Left ventricle myocardium inferior (tissue), 1 donor: ENCODE measurements at regions not wholly inside any gene's neighbourhood (a gene's known extent, or its start where the extent isn't known, plus 50 kb on each side); places are given as distances from the start of the nearest gene placed in this dataset.

Experiments
- DNase-seq: peaks from one replicate; pipeline ENCODE4 v3.0.0-alpha.2; 2020
- H3K27ac ChIP-seq: fragments of 200-600 bp; replicated peaks from 2 replicates; pipeline ENCODE4 v1.8.0; 2021
- H3K27me3 ChIP-seq: fragments of 200-600 bp; 2 replicates; pipeline ENCODE4 v1.8.0; 2021; ENCODE audit warnings: low read depth
- H3K36me3 ChIP-seq: fragments of 200-600 bp; 2 replicates; pipeline ENCODE4 v1.8.0; 2021
- H3K4me1 ChIP-seq: fragments of 200-600 bp; 2 replicates; pipeline ENCODE4 v1.8.0; 2021
- H3K4me3 ChIP-seq: fragments of 200-600 bp; 2 replicates; pipeline ENCODE4 v1.8.0; 2021; ENCODE audit warnings: mild to moderate bottlenecking, moderate library complexity
- H3K9me3 ChIP-seq: fragments of 200-600 bp; replicated peaks from 2 replicates; pipeline ENCODE4 v1.8.0; 2021
- intact Hi-C: fragments of 100-400 bp; cut with micrococcal nuclease; formaldehyde crosslinking; loops from one replicate; pipeline ENCODE4 v1.11.0; 2022
- TF ChIP-seq, protein P1 (sequence below): fragments of 200-600 bp; IDR thresholded peaks from 2 replicates; pipeline ENCODE4 v1.8.0; 2021; ENCODE audit warnings: antibody characterized with exemption, mild to moderate bottlenecking, borderline replicate concordance
- donor health status: DM: no; HTN: yes; CAD: no; lungs with severe emphysema.

- peak; percentile 30 for DNase-seq
- Histone ChIP-seq H3K4me3 (peak overlapping the region; percentile 36), H3K27ac (peak overlapping the region; percentile 82), H3K36me3 (no peaks in the 10 kb centered on the region), H3K9me3 (peaks cover 5% of the 10 kb centered on the region), H3K27me3 (no peaks in the 10 kb centered on the region), H3K4me1 (peaks cover 19% of the 10 kb centered on the region)
- TF ChIP-seq, protein P1, sequence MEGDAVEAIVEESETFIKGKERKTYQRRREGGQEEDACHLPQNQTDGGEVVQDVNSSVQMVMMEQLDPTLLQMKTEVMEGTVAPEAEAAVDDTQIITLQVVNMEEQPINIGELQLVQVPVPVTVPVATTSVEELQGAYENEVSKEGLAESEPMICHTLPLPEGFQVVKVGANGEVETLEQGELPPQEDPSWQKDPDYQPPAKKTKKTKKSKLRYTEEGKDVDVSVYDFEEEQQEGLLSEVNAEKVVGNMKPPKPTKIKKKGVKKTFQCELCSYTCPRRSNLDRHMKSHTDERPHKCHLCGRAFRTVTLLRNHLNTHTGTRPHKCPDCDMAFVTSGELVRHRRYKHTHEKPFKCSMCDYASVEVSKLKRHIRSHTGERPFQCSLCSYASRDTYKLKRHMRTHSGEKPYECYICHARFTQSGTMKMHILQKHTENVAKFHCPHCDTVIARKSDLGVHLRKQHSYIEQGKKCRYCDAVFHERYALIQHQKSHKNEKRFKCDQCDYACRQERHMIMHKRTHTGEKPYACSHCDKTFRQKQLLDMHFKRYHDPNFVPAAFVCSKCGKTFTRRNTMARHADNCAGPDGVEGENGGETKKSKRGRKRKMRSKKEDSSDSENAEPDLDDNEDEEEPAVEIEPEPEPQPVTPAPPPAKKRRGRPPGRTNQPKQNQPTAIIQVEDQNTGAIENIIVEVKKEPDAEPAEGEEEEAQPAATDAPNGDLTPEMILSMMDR: no peak
- intact Hi-C loops: no loop called here
These were observed 181.9 kb downstream of the NDFIP2 start for GRCh38 chr13:79662882-79663281.

DNA sequence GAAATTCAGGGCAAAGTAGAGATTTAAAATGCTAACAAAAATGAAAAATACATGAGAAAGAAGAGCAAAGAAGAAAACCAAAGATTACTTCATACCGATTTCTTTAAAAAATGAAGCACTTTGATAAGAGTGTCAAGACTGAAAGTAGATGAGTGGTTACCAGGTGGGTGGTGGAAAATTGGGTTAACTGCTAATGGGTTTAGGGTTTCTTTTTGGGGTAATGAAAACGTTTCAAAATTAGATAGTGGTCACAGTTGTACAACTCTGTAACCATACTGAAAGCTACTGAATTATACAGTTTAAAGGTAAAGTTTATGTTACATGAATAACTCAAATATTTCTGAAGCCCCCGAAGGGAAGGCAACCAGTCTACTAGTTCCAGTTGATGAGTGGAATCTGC, 179.4 kb downstream of the NDFIP2 start:
- DNase-seq: no peak
- Histone ChIP-seq H3K27me3 (no peaks in the 10 kb centered on the region), H3K4me3 (no peak overlapping the region), H3K9me3 (no peaks in the 10 kb centered on the region), H3K4me1 (peaks cover 24% of the 10 kb centered on the region), H3K36me3 (no peaks in the 10 kb centered on the region), H3K27ac (no peak overlapping the region)
- TF ChIP-seq, protein P1: no peak
- intact Hi-C loops: no loop called here

DNA sequence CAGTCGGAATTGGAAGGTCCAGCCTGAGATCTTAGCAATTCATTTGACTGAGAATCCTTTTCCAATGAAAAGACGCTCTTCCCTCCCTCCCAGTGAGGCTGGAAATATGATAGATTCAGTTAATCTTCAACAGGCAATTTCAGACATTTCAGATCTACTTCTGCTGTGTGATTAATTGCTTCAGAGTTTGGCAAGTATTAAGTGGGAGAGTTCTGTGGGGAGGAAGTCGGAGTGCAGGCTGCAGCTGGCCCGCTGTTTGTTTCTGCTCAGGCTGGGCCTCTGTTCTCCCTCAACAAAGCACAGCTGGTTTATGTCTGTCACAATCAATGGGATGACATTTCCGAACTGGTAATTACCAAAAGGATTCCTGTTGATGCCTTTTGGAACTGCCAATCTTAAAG, 178.2 kb downstream of the NDFIP2 start:
- H3K9me3 ChIP-seq: no peaks in the 10 kb centered on the region
- no peaks in the 10 kb centered on the region for H3K27me3 ChIP-seq
- DNase-seq: peak; percentile 47
- TF ChIP-seq, protein P1: no peak
- intact Hi-C loops: no loop called here
- peak overlapping the region; percentile 81 for H3K27ac ChIP-seq
- H3K4me3 ChIP-seq: peak overlapping the region; percentile 8
- peaks cover 24% of the 10 kb centered on the region for H3K4me1 ChIP-seq
- H3K36me3 ChIP-seq: no peaks in the 10 kb centered on the region

DNA sequence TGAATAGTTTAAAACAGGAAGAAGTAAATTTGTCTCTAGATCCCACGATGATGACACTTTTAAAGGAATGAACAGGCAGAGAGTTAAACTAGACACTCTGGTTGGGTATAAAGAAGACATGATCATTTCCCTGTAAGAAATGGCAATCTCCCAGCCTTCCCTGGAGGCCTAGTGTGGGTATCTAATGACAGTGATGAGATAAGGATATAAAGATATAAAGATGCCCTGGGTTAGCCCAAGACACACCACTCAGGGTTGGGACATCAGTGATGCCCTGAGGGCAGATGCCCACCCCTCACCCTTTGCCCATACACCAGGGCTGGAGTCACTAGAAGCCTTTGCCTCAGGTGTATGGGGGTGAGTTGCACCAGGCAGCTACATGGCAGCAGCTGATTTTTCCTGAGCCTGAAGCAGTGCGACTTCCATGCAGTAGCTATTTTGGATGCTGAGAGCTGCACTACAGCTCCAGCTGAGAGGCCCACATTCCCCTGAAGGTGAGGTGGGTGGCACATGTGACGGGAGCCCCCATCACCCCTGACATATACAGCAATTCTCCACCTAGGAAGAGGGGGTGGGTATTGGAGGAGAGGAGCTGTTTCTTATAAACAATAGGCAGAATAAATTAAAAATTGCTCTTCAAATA, 177.5 kb downstream of the NDFIP2 start:
- intact Hi-C loops: no loop called here
- DNase-seq: no peak
- Histone ChIP-seq H3K27me3 (no peaks in the 10 kb centered on the region), H3K9me3 (no peaks in the 10 kb centered on the region), H3K36me3 (no peaks in the 10 kb centered on the region), H3K27ac (peak overlapping the region; percentile 81), H3K4me3 (peak overlapping the region; percentile 8), H3K4me1 (peaks cover 24% of the 10 kb centered on the region)
- TF ChIP-seq, protein P1: no peak

GRCh38 chr13:79655509-79655908, 174.6 kb downstream of the NDFIP2 start:
- H3K9me3 ChIP-seq: no peaks in the 10 kb centered on the region
- no peak overlapping the region for H3K4me3 ChIP-seq
- no peaks in the 10 kb centered on the region for H3K36me3 ChIP-seq
- intact Hi-C loops: no loop called here
- H3K4me1 ChIP-seq: peaks cover 24% of the 10 kb centered on the region
- TF ChIP-seq, protein P1: no peak
- no peak overlapping the region for H3K27ac ChIP-seq
- no peaks in the 10 kb centered on the region for H3K27me3 ChIP-seq
- no peak for DNase-seq

GRCh38 chr13:79654520-79654919, 173.6 kb downstream of the NDFIP2 start:
- H3K36me3 ChIP-seq: no peaks in the 10 kb centered on the region
- H3K4me1 ChIP-seq: peaks cover 22% of the 10 kb centered on the region
- TF ChIP-seq, protein P1: no peak
- H3K9me3 ChIP-seq: no peaks in the 10 kb centered on the region
- no peaks in the 10 kb centered on the region for H3K27me3 ChIP-seq
- intact Hi-C loops: no loop called here
- H3K4me3 ChIP-seq: no peak overlapping the region
- no peak for DNase-seq
- H3K27ac ChIP-seq: no peak overlapping the region
